Panc1 (cell line): ENCODE measurements at regions not wholly inside any gene's neighbourhood (a gene's known extent, or its start where the extent isn't known, plus 50 kb on each side); places are given as distances from the start of the nearest gene placed in this dataset.

ENCODE experiments used
- ATAC-seq: fragments of 200-7000 bp; cut with Tn5 transposase; 2 replicates; pipeline ENCODE4 v1.9.1; 2020; ENCODE audit warnings: mild to moderate bottlenecking, moderate library complexity
- BruUV-seq: library from RNA; stranded (reverse); fragments of 400-500 nt; replicated peaks from 2 replicates; lab custom pipeline; 2021; lab: Mats Ljungman, UMichigan
- CTCF ChIA-PET: fragments of 300-600 bp; sonication (Branson Sonifier 250); formaldehyde crosslinking; loops from one replicate; lab custom pipeline; 2022; ENCODE audit warnings: antibody characterized with exemption; lab: Charles Lee
- POLR2A ChIA-PET: fragments of 300-600 bp; sonication (Branson Sonifier 250); formaldehyde crosslinking; loops from one replicate; lab custom pipeline; 2022; ENCODE audit warnings: antibody characterized with exemption; lab: Charles Lee
- DNase-seq: peaks from one replicate; pipeline ENCODE4 v3.0.0-alpha.2; 2010; ENCODE audit warnings: low read depth, low spot score
- H3K27ac ChIP-seq: 2 replicates; pipeline ENCODE4 v1.5.1; 2011; ENCODE audit warnings: mild to moderate bottlenecking, low read length, inconsistent platforms
- H3K27me3 ChIP-seq: fragments of 200-500 bp; sonication (Bioruptor generic); 2 replicates; pipeline ENCODE4 v1.6.0; 2014; ENCODE audit warnings: low read length, inconsistent platforms; ENCODE audit not compliant: control insufficient read depth, insufficient read depth
- H3K36me3 ChIP-seq: fragments of 200-500 bp; sonication (Bioruptor generic); 2 replicates; pipeline ENCODE4 v1.5.1; 2014; ENCODE audit warnings: inconsistent platforms, mild to moderate bottlenecking, low read length, moderate library complexity; ENCODE audit not compliant: control insufficient read depth, insufficient read depth
- H3K4me1 ChIP-seq: 2 replicates; pipeline ENCODE4 v1.5.1; 2011; ENCODE audit warnings: inconsistent platforms, mild to moderate bottlenecking, low read length, moderate library complexity; ENCODE audit not compliant: control insufficient read depth, insufficient read depth
- H3K4me3 ChIP-seq, 2 experiments: 2 replicates each; pipeline ENCODE4 v1.5.1; 2011 to 2012; ENCODE audit warnings: low read depth in 2 of 2, low read length in 2 of 2, mild to moderate bottlenecking in 2 of 2, inconsistent platforms in 1 of 2, moderate library complexity in 1 of 2
- H3K9me3 ChIP-seq: fragments of 200-500 bp; sonication (Bioruptor generic); 2 replicates; pipeline ENCODE4 v1.5.1; 2014; ENCODE audit warnings: low read depth, mild to moderate bottlenecking, inconsistent platforms, low read length, moderate library complexity; ENCODE audit not compliant: control insufficient read depth, insufficient read depth
- CTCF ChIP-seq: fragments of 450-650 bp; IDR thresholded peaks from 2 replicates; pipeline ENCODE4 v1.5.1; 2017; ENCODE audit warnings: mild to moderate bottlenecking
- POLR2AphosphoS5 ChIP-seq: IDR thresholded peaks from 2 replicates; pipeline ENCODE4 v1.6.1; 2012; ENCODE audit warnings: mild to moderate bottlenecking, low read depth, low read length, moderate library complexity
- REST ChIP-seq, 2 experiments: IDR thresholded peaks; 2 replicates each; pipeline ENCODE4 v1.6.1; 2011 to 2012; ENCODE audit warnings: low read depth in 2 of 2, control low read depth in 1 of 2, low read length in 1 of 2, mild to moderate bottlenecking in 1 of 2, moderate library complexity in 1 of 2; ENCODE audit not compliant: insufficient read depth in 1 of 2
- SIN3A ChIP-seq: IDR thresholded peaks from 2 replicates; pipeline ENCODE4 v1.6.1; 2012; ENCODE audit warnings: low read depth, mild to moderate bottlenecking, low read length, moderate library complexity, borderline replicate concordance; ENCODE audit not compliant: insufficient read depth
- TCF7L2 ChIP-seq: IDR thresholded peaks from 2 replicates; pipeline ENCODE4 v1.6.1; 2011; ENCODE audit warnings: mild to moderate bottlenecking, low read depth, low read length, inconsistent platforms
- in situ Hi-C: cut with HindIII; loops from 2 replicates; pipeline ENCODE4 v1.10.0; 2016; ENCODE audit warnings: low sequenced_read_pairs, low pct_unique_long_range_greater_than_20kb
- intact Hi-C: fragments of 100-400 bp; cut with micrococcal nuclease; formaldehyde crosslinking; loops from one replicate; pipeline ENCODE4 v1.10.0; 2022; ENCODE audit not compliant: unreplicated experiment

- TF ChIP-seq POLR2AphosphoS5 (no peak), SIN3A (no peak), CTCF (no peak), REST (IDR thresholded peaks at IDR 0.05; ENCODE audit: insufficient read depth in 1 of 2, low read depth in 2 of 2, low read length in 1 of 2) (no peak), TCF7L2 (no peak)
- ATAC-seq (no peak), DNase-seq (no peak)
- in situ Hi-C loops (no loop called here), intact Hi-C loops (no loop called here)
- Histone ChIP-seq H3K36me3 (no peaks in the 10 kb centered on the region), H3K4me3 (no peak overlapping the region), H3K27me3 (peaks cover 3% of the 10 kb centered on the region), H3K4me1 (no peaks in the 10 kb centered on the region), H3K9me3 (no peaks in the 10 kb centered on the region), H3K27ac (no peak overlapping the region)
- POLR2A ChIA-PET, result no interaction called here
- no TSS peak for BruUV-seq
- CTCF ChIA-PET, result no interaction called here
These were observed 195.0 kb downstream of the ZNF326 start for GRCh38 chr1:90189889-90190288.

- no peak for DNase-seq
- ATAC-seq, result no peak
- BruUV-seq, result no TSS peak
These were observed 192.3 kb downstream of the ZNF326 start for GRCh38 chr1:90187323-90187585.

More at GRCh38 chr1:90187323-90187585, 192.3 kb downstream of the ZNF326 start:
- intact Hi-C loops, result no loop called here
- Histone ChIP-seq H3K27ac (no peak overlapping the region), H3K27me3 (peaks cover 3% of the 10 kb centered on the region), H3K4me1 (no peaks in the 10 kb centered on the region), H3K36me3 (no peaks in the 10 kb centered on the region), H3K9me3 (no peaks in the 10 kb centered on the region), H3K4me3 (no peak overlapping the region)
- in situ Hi-C loops, result no loop called here
- ChIA-PET CTCF (no interaction called here), POLR2A (no interaction called here)
- TF ChIP-seq TCF7L2 (no peak), SIN3A (no peak), POLR2AphosphoS5 (no peak), REST (IDR thresholded peaks at IDR 0.05; ENCODE audit: insufficient read depth in 1 of 2, low read depth in 2 of 2, low read length in 1 of 2) (no peak)
